ENCODE measurements at regions not wholly inside any gene's neighbourhood (a gene's known extent, or its start where the extent isn't known, plus 50 kb on each side); places are given as distances from the start of the nearest gene placed in this dataset.

- FAIRE-seq (no peak), ATAC-seq (no peak), DNase-seq (ENCODE audit: low spot score) (no peak)
- no peaks in the 10 kb centered on the region for H3K79me2 ChIP-seq (ENCODE audit: insufficient read depth, low read length)
- H3K4me2 ChIP-seq (ENCODE audit: low read depth, low read length) = no peak overlapping the region
- in situ Hi-C loops (cut with HindIII; ENCODE audit: extremely low pct_ligation_motif_present, low pct_unique_long_range_greater_than_20kb) = no loop called here
- ChIA-PET CTCF (ENCODE audit: low intra/inter-chr PET ratio, low total read pairs) (no interaction called here), POLR2A (no interaction called here)
- no peaks in the 10 kb centered on the region for H3K36me3 ChIP-seq (replicated peaks in 1 of 2; ENCODE audit: control insufficient read depth in 1 of 2, insufficient read depth in 2 of 2, low read length in 2 of 2)
- no peak overlapping the region for H3K9ac ChIP-seq (ENCODE audit: insufficient read depth, low read depth, low read length)
- TF ChIP-seq TGIF2 (CRISPR knock-in tag; IDR thresholded peaks at IDR 0.05) (no peak), ZSCAN30 (CRISPR knock-in tag; IDR thresholded peaks at IDR 0.05) (no peak), MAFK (conservative IDR thresholded peaks at IDR 0.05 in 1 of 2, IDR thresholded peaks at IDR 0.05 in 1 of 2; ENCODE audit: low read length in 2 of 2) (peak; percentile 31 to 33; a peak in 1 of 4 replicates), SP2 (CRISPR knock-in tag; IDR thresholded peaks at IDR 0.05) (no peak), PITX1 (CRISPR knock-in tag; IDR thresholded peaks at IDR 0.05) (no peak)
- no peak overlapping the region for H3K27ac ChIP-seq (ENCODE audit: extremely low read length, insufficient read depth, low read length)
- BruUV-seq (replicated peaks) = no TSS peak
- no peaks in the 10 kb centered on the region for H3K9me3 ChIP-seq (ENCODE audit: low read length)
- no peak overlapping the region for H2AFZ ChIP-seq (ENCODE audit: low read length)
- no peaks in the 10 kb centered on the region for H3K27me3 ChIP-seq (ENCODE audit: control insufficient read depth in 1 of 2, insufficient read depth in 2 of 2, low read length in 2 of 2)
- H3K4me3 ChIP-seq (replicated peaks in 1 of 3; ENCODE audit: insufficient read depth in 1 of 3, low read depth in 2 of 3, low read length in 3 of 3) = no peak overlapping the region
- no peaks in the 10 kb centered on the region for H4K20me1 ChIP-seq (ENCODE audit: insufficient read depth, low read length)
- intact Hi-C loops (cut with micrococcal nuclease; ENCODE audit: unreplicated experiment) = no loop called here
- no peaks in the 10 kb centered on the region for H3K4me1 ChIP-seq (ENCODE audit: insufficient read depth, low read length)
Measured at GRCh38 chr9:101991926-101992325, 253.5 kb upstream of the GRIN3A start.

DNA sequence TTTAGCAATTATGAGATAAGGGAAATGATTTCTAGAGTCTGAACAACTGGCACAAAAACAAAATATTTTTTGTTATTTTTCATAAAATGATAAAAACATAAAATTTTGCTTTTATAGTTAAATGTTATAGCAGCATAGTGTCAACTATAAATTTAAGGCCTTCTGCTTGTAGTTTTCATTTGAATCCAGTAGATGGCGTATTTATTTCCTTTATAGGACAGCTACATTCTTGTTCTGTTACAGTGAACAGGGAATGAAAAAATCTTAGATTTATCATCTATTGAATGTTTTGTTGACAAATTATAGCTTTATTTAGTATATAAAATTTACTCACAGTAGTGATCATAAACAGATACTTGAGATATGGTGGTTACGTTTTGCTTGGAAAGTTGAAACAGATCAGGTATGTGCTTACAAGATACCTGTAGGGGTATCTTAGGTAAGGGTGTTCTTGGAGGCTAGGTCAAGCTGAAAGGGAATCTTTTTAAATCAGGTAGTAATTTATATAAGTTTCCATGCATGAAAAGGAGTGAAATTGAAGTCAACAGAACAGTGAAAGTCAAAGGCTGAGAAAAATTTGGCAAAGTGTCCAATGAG is 239.3 kb upstream of the GRIN3A start:
- ChIA-PET CTCF (ENCODE audit: low intra/inter-chr PET ratio, low total read pairs) (no interaction called here), POLR2A (no interaction called here)
- in situ Hi-C loops (cut with HindIII; ENCODE audit: extremely low pct_ligation_motif_present, low pct_unique_long_range_greater_than_20kb) = no loop called here
- TF ChIP-seq BCL6 (CRISPR knock-in tag; IDR thresholded peaks at IDR 0.05) (no peak), ZNF136 (CRISPR knock-in tag; IDR thresholded peaks at IDR 0.05; ENCODE audit: low read depth) (no peak), U2AF1 (optimal IDR thresholded peaks at IDR 0.05; ENCODE audit: low read depth, low read length) (no peak), MBD4 (IDR thresholded peaks at IDR 0.05; ENCODE audit: borderline replicate concordance, low read length) (no peak), YEATS4 (CRISPR knock-in tag; IDR thresholded peaks at IDR 0.05; ENCODE audit: borderline replicate concordance) (no peak), RAD51 (IDR thresholded peaks at IDR 0.05; ENCODE audit: borderline replicate concordance) (no peak), SRSF9 (IDR thresholded peaks at IDR 0.05; ENCODE audit: borderline replicate concordance, insufficient read depth, low read depth, low read length, poor library complexity, severe bottlenecking) (no peak), SMC3 (IDR thresholded peaks at IDR 0.05; ENCODE audit: low read length) (0 out of 2 replicates have a peak, but pooled peaks have one; percentile 18), ZNF850 (CRISPR knock-in tag; conservative IDR thresholded peaks at IDR 0.05) (no peak), ZNF724P (CRISPR knock-in tag; IDR thresholded peaks at IDR 0.05; ENCODE audit: borderline replicate concordance) (no peak)
- TF ChIP-seq, protein P1, sequence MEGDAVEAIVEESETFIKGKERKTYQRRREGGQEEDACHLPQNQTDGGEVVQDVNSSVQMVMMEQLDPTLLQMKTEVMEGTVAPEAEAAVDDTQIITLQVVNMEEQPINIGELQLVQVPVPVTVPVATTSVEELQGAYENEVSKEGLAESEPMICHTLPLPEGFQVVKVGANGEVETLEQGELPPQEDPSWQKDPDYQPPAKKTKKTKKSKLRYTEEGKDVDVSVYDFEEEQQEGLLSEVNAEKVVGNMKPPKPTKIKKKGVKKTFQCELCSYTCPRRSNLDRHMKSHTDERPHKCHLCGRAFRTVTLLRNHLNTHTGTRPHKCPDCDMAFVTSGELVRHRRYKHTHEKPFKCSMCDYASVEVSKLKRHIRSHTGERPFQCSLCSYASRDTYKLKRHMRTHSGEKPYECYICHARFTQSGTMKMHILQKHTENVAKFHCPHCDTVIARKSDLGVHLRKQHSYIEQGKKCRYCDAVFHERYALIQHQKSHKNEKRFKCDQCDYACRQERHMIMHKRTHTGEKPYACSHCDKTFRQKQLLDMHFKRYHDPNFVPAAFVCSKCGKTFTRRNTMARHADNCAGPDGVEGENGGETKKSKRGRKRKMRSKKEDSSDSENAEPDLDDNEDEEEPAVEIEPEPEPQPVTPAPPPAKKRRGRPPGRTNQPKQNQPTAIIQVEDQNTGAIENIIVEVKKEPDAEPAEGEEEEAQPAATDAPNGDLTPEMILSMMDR (CRISPR knock-in tag; IDR thresholded peaks at IDR 0.05) = peak; percentile 42
- TF ChIP-seq, protein P2, sequence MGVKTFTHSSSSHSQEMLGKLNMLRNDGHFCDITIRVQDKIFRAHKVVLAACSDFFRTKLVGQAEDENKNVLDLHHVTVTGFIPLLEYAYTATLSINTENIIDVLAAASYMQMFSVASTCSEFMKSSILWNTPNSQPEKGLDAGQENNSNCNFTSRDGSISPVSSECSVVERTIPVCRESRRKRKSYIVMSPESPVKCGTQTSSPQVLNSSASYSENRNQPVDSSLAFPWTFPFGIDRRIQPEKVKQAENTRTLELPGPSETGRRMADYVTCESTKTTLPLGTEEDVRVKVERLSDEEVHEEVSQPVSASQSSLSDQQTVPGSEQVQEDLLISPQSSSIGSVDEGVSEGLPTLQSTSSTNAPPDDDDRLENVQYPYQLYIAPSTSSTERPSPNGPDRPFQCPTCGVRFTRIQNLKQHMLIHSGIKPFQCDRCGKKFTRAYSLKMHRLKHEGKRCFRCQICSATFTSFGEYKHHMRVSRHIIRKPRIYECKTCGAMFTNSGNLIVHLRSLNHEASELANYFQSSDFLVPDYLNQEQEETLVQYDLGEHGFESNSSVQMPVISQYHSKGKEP (CRISPR knock-in tag; IDR thresholded peaks at IDR 0.05) = no peak

More for the DNA sequence above, 239.3 kb upstream of the GRIN3A start:
- Histone ChIP-seq H3K9ac (ENCODE audit: insufficient read depth, low read depth, low read length) (no peak overlapping the region), H3K4me2 (ENCODE audit: low read depth, low read length) (no peak overlapping the region), H3K36me3 (replicated peaks in 1 of 2; ENCODE audit: control insufficient read depth in 1 of 2, insufficient read depth in 2 of 2, low read length in 2 of 2) (no peaks in the 10 kb centered on the region), H3K4me1 (ENCODE audit: insufficient read depth, low read length) (no peaks in the 10 kb centered on the region), H3K27ac (ENCODE audit: extremely low read length, insufficient read depth, low read length) (no peak overlapping the region), H4K20me1 (ENCODE audit: insufficient read depth, low read length) (no peaks in the 10 kb centered on the region), H3K79me2 (ENCODE audit: insufficient read depth, low read length) (no peaks in the 10 kb centered on the region), H3K27me3 (ENCODE audit: control insufficient read depth in 1 of 2, insufficient read depth in 2 of 2, low read length in 2 of 2) (no peaks in the 10 kb centered on the region), H2AFZ (ENCODE audit: low read length) (no peak overlapping the region), H3K4me3 (replicated peaks in 1 of 3; ENCODE audit: insufficient read depth in 1 of 3, low read depth in 2 of 3, low read length in 3 of 3) (no peak overlapping the region), H3K9me3 (ENCODE audit: low read length) (no peaks in the 10 kb centered on the region)
- FAIRE-seq (peak; percentile 55), ATAC-seq (peak; percentile 68), DNase-seq (ENCODE audit: low spot score) (peak; percentile 3)
- intact Hi-C loops (cut with micrococcal nuclease; ENCODE audit: unreplicated experiment) = no loop called here
- 0% methylated on average over 2 of the region's 2 CpGs for WGBS (ENCODE audit: low lambda C conversion rate)
- BruUV-seq (replicated peaks) = no TSS peak

Measured in HepG2 (cell line).